ENCODE measurements at regions not wholly inside any gene's neighbourhood (a gene's known extent, or its start where the extent isn't known, plus 50 kb on each side); places are given as distances from the start of the nearest gene placed in this dataset.
"Not testable (repeated sequence)": the region's sequence is repeated elsewhere in the genome, so short reads cannot be mapped to it uniquely, and the experiment has no call there.

- DNase-seq: no peak
These were observed 77.6 kb downstream of the SETD4 start for GRCh38 chr21:35982717-35983116.

- no peak for DNase-seq
These were observed 78.7 kb downstream of the SETD4 start for GRCh38 chr21:35981514-35982070.

GRCh38 chr21:35980821-35981220 is 79.5 kb downstream of the SETD4 start:
- no peak for DNase-seq

- DNase-seq: not testable (repeated sequence)
These were observed 82.5 kb downstream of the SETD4 start for GRCh38 chr21:35977860-35978259.

- DNase-seq: no peak
These were observed 83.4 kb downstream of the SETD4 start for GRCh38 chr21:35976929-35977328.

- no peak for DNase-seq
These were observed 83.8 kb downstream of the SETD4 start for GRCh38 chr21:35976481-35976880.

GRCh38 chr21:35974775-35975174 is 85.6 kb downstream of the SETD4 start:
- DNase-seq: no peak

- no peak for DNase-seq
These were observed 88.5 kb downstream of the SETD4 start for GRCh38 chr21:35971824-35972223.

- no peak for DNase-seq
These were observed 91.0 kb downstream of the SETD4 start for GRCh38 chr21:35969281-35969680.

- DNase-seq: no peak
These were observed 91.8 kb downstream of the SETD4 start for GRCh38 chr21:35968564-35968963.

- DNase-seq: no peak
These were observed 94.6 kb downstream of the SETD4 start for GRCh38 chr21:35965699-35966098.

GRCh38 chr21:35963920-35964451 is 96.3 kb downstream of the SETD4 start:
- DNase-seq: no peak

GRCh38 chr21:35962917-35963316 is 97.4 kb downstream of the SETD4 start:
- DNase-seq: no peak

- DNase-seq: no peak
These were observed 106.3 kb downstream of the SETD4 start for GRCh38 chr21:35954066-35954465.

- DNase-seq: no peak
These were observed 106.7 kb downstream of the SETD4 start for GRCh38 chr21:35953597-35953996.

GRCh38 chr21:35952651-35953340 is 107.5 kb downstream of the SETD4 start:
- no peak for DNase-seq

GRCh38 chr21:35948982-35949381 is 111.3 kb downstream of the SETD4 start:
- no peak for DNase-seq

- DNase-seq: no peak
These were observed 115.1 kb downstream of the SETD4 start for GRCh38 chr21:35945089-35945671.

- no peak for DNase-seq
These were observed 116.6 kb downstream of the SETD4 start for GRCh38 chr21:35943752-35944151.

GRCh38 chr21:35942211-35943144 is 117.8 kb downstream of the SETD4 start:
- DNase-seq: no peak

- no peak for DNase-seq
These were observed 120.0 kb downstream of the SETD4 start for GRCh38 chr21:35940074-35940927.

- DNase-seq: no peak
These were observed 121.9 kb downstream of the SETD4 start for GRCh38 chr21:35938446-35938845.
